Common myeloid progenitor, CD34-positive (primary cell): ENCODE measurements at regions not wholly inside any gene's neighbourhood (a gene's known extent, or its start where the extent isn't known, plus 50 kb on each side); places are given as distances from the start of the nearest gene placed in this dataset.

Experiments used
- CTCF ChIA-PET: fragments of 350-600 bp; sonication (Branson Sonifier 250); formaldehyde crosslinking; loops from one replicate; lab custom pipeline; 2021; ENCODE audit warnings: antibody characterized with exemption; lab: Charles Lee
- POLR2A ChIA-PET: fragments of 350-600 bp; sonication (Branson Sonifier 250); formaldehyde crosslinking; loops from one replicate; lab custom pipeline; 2021; ENCODE audit warnings: antibody characterized with exemption; lab: Charles Lee
- DNase-seq, 3 donors: peaks; one replicate each; pipeline versions ENCODE4 v3.0.0 to v3.0.0-alpha.2; 2013
- H3K27ac ChIP-seq, 2 experiments: 1 replicate in 1 of 2; 2 replicates in 1 of 2; pipeline ENCODE4 v1.7.0; 2013; ENCODE audit warnings: inconsistent platforms in 2 of 2, low read length in 2 of 2, mild to moderate bottlenecking in 2 of 2, low read depth in 1 of 2, moderate library complexity in 1 of 2; ENCODE audit not compliant: severe bottlenecking in 2 of 2, insufficient read depth in 1 of 2, poor library complexity in 1 of 2
- H3K27me3 ChIP-seq, 5 experiments: replicated peaks in 2 of 5; 1 replicate in 3 of 5; 2 replicates in 2 of 5; pipeline versions ENCODE4 v1.6.1 to v1.7.0; 2013; ENCODE audit warnings: low read length in 4 of 5, mild to moderate bottlenecking in 2 of 5, moderate library complexity in 2 of 5, inconsistent platforms in 1 of 5; ENCODE audit not compliant: insufficient read depth in 5 of 5, control insufficient read depth in 4 of 5
- H3K36me3 ChIP-seq, 4 experiments: 1 replicate in 2 of 4; 2 replicates in 2 of 4; pipeline versions ENCODE4 v1.6.1 to v1.7.0; 2013; ENCODE audit warnings: low read length in 3 of 4, control low read depth in 1 of 4, mild to moderate bottlenecking in 1 of 4; ENCODE audit not compliant: control insufficient read depth in 4 of 4, insufficient read depth in 4 of 4
- H3K4me1 ChIP-seq, 4 experiments: 1 replicate in 3 of 4; 2 replicates in 1 of 4; pipeline versions ENCODE4 v1.6.1 to v1.7.1; 2013; ENCODE audit warnings: low read length in 3 of 4, mild to moderate bottlenecking in 3 of 4, control low read depth in 1 of 4, inconsistent platforms in 1 of 4, moderate library complexity in 1 of 4; ENCODE audit not compliant: control insufficient read depth in 4 of 4, insufficient read depth in 4 of 4; ENCODE audit errors: control extremely low read depth in 1 of 4
- H3K4me3 ChIP-seq, 7 experiments: 1 replicate in 4 of 7; 2 replicates in 3 of 7; pipeline versions ENCODE4 v1.5.1 to v1.7.0; 2013; ENCODE audit warnings: mild to moderate bottlenecking in 7 of 7, low read length in 6 of 7, moderate library complexity in 6 of 7, inconsistent platforms in 2 of 7, low read depth in 2 of 7, control low read depth in 1 of 7; ENCODE audit not compliant: insufficient read depth in 4 of 7, control insufficient read depth in 1 of 7; ENCODE audit errors: extremely low read depth in 1 of 7
- H3K9me3 ChIP-seq, 5 experiments: 1 replicate in 4 of 5; 2 replicates in 1 of 5; pipeline versions ENCODE4 v1.6.1 to v1.7.1; 2013; ENCODE audit warnings: low read length in 4 of 5, mild to moderate bottlenecking in 2 of 5, inconsistent platforms in 1 of 5, low read depth in 1 of 5, moderate library complexity in 1 of 5; ENCODE audit not compliant: control insufficient read depth in 4 of 5, insufficient read depth in 2 of 5; ENCODE audit errors: control extremely low read depth in 1 of 5
- WGBS: methylation state at CpG from one replicate; pipeline ENCODE4 v1.1.5; 2013; ENCODE audit not compliant: insufficient coverage; 5-methylcytosine and 5-hydroxymethylcytosine counted together

GRCh38 chr1:38563942-38564735 lies 295.4 kb downstream of the RRAGC start:
- 79% methylated on average over 4 of the region's 7 CpGs for whole genome bisulfite sequencing
- Histone ChIP-seq H3K4me3 (no peak overlapping the region), H3K27ac (no peak overlapping the region), H3K4me1 (peaks cover 7 to 25% (median 15%) of the 10 kb centered on the region in 4 experiments), H3K27me3 (peaks cover 0 to 24% (median 17%) of the 10 kb centered on the region in 5 experiments), H3K36me3 (no peaks in the 10 kb centered on the region), H3K9me3 (no peaks in the 10 kb centered on the region)
- ChIA-PET CTCF (interaction anchor here (1.4 kb wide), 1 partner anchor 12 kb away, joined by 4 read pairs; no protein-coding TSS in a partner anchor), POLR2A (no interaction called here)
- peak in 1 of 3 donors; percentile 19 for DNase-seq

- WGBS = 47% methylated on average over 11 of the region's 12 CpGs
- Histone ChIP-seq H3K27me3 (peaks cover 0 to 21% (median 10%) of the 10 kb centered on the region in 5 experiments), H3K27ac (no peak overlapping the region), H3K4me1 (peaks cover 7 to 26% (median 18%) of the 10 kb centered on the region in 4 experiments), H3K4me3 (no peak overlapping the region), H3K36me3 (no peaks in the 10 kb centered on the region), H3K9me3 (no peaks in the 10 kb centered on the region)
- ChIA-PET POLR2A (no interaction called here), CTCF (interaction anchor here (1.5 kb wide), 1 partner anchor 9 kb away, joined by 3 read pairs; no protein-coding TSS in a partner anchor)
- no peak for DNase-seq
Observed at GRCh38 chr1:38561725-38562124, 297.8 kb downstream of the RRAGC start.

- Histone ChIP-seq H3K27me3 (peaks cover 0 to 21% (median 10%) of the 10 kb centered on the region in 5 experiments), H3K9me3 (no peaks in the 10 kb centered on the region), H3K27ac (no peak overlapping the region), H3K4me1 (peaks cover 7 to 26% (median 18%) of the 10 kb centered on the region in 4 experiments), H3K4me3 (no peak overlapping the region), H3K36me3 (no peaks in the 10 kb centered on the region)
- no peak for DNase-seq
- CTCF ChIA-PET = interaction anchor here (1.5 kb wide), 1 partner anchor 10 kb away, joined by 3 read pairs; no protein-coding TSS in a partner anchor
- POLR2A ChIA-PET = no interaction called here
- WGBS = 43% methylated on average over 3 of the region's 4 CpGs
Observed at GRCh38 chr1:38561110-38561509, 298.5 kb downstream of the RRAGC start.

- Histone ChIP-seq H3K4me1 (peaks cover 7 to 26% (median 18%) of the 10 kb centered on the region in 4 experiments), H3K27me3 (peaks cover 0 to 18% (median 10%) of the 10 kb centered on the region in 5 experiments), H3K9me3 (no peaks in the 10 kb centered on the region), H3K36me3 (no peaks in the 10 kb centered on the region), H3K27ac (no peak overlapping the region), H3K4me3 (peak overlapping the region in 3 of 7 experiments; percentile 30 to 48 (median 36))
- peak in 1 of 3 donors; percentile 12 for DNase-seq
- CTCF ChIA-PET = no interaction called here
- WGBS = 88% methylated on average over 4 of the region's 7 CpGs
- POLR2A ChIA-PET = no interaction called here
Observed at GRCh38 chr1:38560457-38560856, 299.1 kb downstream of the RRAGC start.

GRCh38 chr1:38559446-38560165 lies 300.0 kb downstream of the RRAGC start:
- POLR2A ChIA-PET = interaction anchor here (0.5 kb wide), 1 partner anchor 115 kb away, joined by 3 read pairs; no protein-coding TSS in a partner anchor
- peaks cover 0 to 20% (median 8%) of the 10 kb centered on the region in 5 experiments for H3K27me3 ChIP-seq
- peak overlapping the region in 6 of 7 experiments; percentile 30 to 68 (median 38) for H3K4me3 ChIP-seq

GRCh38 chr1:38558500-38559445 lies 300.8 kb downstream of the RRAGC start:
- Histone ChIP-seq H3K4me3 (peak overlapping the region in 3 of 7 experiments; percentile 30 to 45 (median 40)), H3K9me3 (no peaks in the 10 kb centered on the region), H3K4me1 (peaks cover 7 to 26% (median 18%) of the 10 kb centered on the region in 4 experiments), H3K27me3 (peaks cover 0 to 20% (median 6%) of the 10 kb centered on the region in 5 experiments), H3K27ac (no peak overlapping the region), H3K36me3 (no peaks in the 10 kb centered on the region)
- POLR2A ChIA-PET = interaction anchor here (0.5 kb wide), 1 partner anchor 116 kb away, joined by 3 read pairs; no protein-coding TSS in a partner anchor
- peak in 2 of 3 donors; percentile 28 to 45 for DNase-seq
- CTCF ChIA-PET = no interaction called here
- WGBS = 59% methylated on average over 14 of the region's 23 CpGs

More at GRCh38 chr1:38559446-38560165, 300.0 kb downstream of the RRAGC start:
- DNase-seq = peak; percentile 59 to 92 (median 89)
- WGBS = 2% methylated on average over 16 of the region's 33 CpGs
- Histone ChIP-seq H3K9me3 (no peaks in the 10 kb centered on the region), H3K36me3 (no peaks in the 10 kb centered on the region), H3K27ac (no peak overlapping the region), H3K4me1 (peaks cover 7 to 26% (median 18%) of the 10 kb centered on the region in 4 experiments)
- CTCF ChIA-PET = no interaction called here
